ENCODE measurements at regions not wholly inside any gene's neighbourhood (a gene's known extent, or its start where the extent isn't known, plus 50 kb on each side); places are given as distances from the start of the nearest gene placed in this dataset.

DNA sequence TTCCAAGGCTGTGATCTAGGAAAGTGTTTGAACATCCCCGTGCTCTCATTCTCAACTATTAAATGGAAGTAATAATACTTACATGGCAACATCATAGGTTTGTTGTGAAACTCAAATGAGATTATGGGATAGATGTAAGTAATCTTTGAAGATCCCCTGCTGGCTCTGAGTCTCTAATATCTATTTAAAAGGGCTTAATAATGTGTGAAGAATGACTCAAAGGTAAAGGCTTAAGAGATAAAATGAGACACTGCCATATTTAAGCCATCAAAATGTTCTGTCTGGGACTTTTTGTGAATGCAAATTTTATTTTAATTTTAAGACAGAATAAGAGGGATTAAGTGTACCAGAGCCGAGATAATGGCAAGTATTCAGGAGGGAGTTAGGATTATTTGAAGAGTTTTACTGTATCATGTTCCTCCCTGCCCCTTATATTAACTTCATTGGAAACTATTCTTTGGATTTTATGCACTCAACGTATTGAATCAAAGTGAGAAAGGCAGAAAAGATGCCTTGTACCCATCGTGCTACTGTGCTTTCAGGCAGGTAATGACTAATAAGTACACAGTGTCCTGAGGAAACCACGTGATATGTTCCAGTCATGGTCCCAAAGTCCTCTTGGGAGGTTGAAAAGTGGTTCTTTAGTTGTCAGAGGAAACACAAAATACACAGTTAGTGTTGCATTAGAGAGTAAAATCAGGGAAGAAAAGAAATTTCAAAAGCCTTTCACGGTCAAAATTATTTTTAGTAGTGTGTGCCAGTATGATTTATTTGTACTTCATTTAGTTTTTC, 192.4 kb downstream of the RBM46 start:
- Histone ChIP-seq H3K9me1 (ENCODE audit: control insufficient read depth, insufficient read depth, low read length) (no peaks in the 10 kb centered on the region), H3K79me2 (ENCODE audit: control insufficient read depth, insufficient read depth, low read length) (no peaks in the 10 kb centered on the region), H2AFZ (ENCODE audit: low read depth, low read length) (no peak overlapping the region), H3K4me2 (ENCODE audit: insufficient read depth, low read length) (no peak overlapping the region), H3K4me3 (no peak overlapping the region), H3K36me3 (ENCODE audit: control insufficient read depth, insufficient read depth, low read length) (no peaks in the 10 kb centered on the region), H3K27ac (ENCODE audit: extremely low read depth, low read depth, low read length) (no peak overlapping the region), H3K9me3 (replicated peaks; ENCODE audit: control insufficient read depth, insufficient read depth, low read depth, low read length) (no peaks in the 10 kb centered on the region), H3K9ac (ENCODE audit: insufficient read depth in 1 of 2, low read depth in 2 of 2, low read length in 2 of 2) (no peak overlapping the region), H3K27me3 (ENCODE audit: control insufficient read depth in 2 of 2, insufficient read depth in 2 of 2, low read length in 2 of 2) (no peaks in the 10 kb centered on the region), H3K4me1 (replicated peaks in 1 of 2; ENCODE audit: control insufficient read depth in 2 of 2, insufficient read depth in 2 of 2, low read length in 2 of 2) (no peaks in the 10 kb centered on the region), H4K20me1 (replicated peaks; ENCODE audit: control insufficient read depth, insufficient read depth, low read length) (no peaks in the 10 kb centered on the region)
- in situ Hi-C loops (cut with MboI) = no loop called here
- ATAC-seq (no peak), FAIRE-seq (no peak), DNase-seq (ENCODE audit: extremely low read depth in 1 of 4, low spot score in 3 of 4) (no peak)
- TF ChIP-seq, protein P1, sequence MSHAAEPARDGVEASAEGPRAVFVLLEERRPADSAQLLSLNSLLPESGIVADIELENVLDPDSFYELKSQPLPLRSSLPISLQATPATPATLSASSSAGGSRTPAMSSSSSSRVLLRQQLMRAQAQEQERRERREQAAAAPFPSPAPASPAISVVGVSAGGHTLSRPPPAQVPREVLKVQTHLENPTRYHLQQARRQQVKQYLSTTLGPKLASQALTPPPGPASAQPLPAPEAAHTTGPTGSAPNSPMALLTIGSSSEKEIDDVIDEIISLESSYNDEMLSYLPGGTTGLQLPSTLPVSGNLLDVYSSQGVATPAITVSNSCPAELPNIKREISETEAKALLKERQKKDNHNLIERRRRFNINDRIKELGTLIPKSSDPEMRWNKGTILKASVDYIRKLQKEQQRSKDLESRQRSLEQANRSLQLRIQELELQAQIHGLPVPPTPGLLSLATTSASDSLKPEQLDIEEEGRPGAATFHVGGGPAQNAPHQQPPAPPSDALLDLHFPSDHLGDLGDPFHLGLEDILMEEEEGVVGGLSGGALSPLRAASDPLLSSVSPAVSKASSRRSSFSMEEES (CRISPR knock-in tag; IDR thresholded peaks at IDR 0.05) = peak; percentile 22
- TF ChIP-seq KDM2B (CRISPR knock-in tag; IDR thresholded peaks at IDR 0.05) = no peak
- intact Hi-C loops (cut with micrococcal nuclease) = no loop called here
- ChIA-PET CTCF (ENCODE audit: low intra/inter-chr PET ratio) (no interaction called here), POLR2A (interaction anchor here (0.7 kb wide), 1 partner anchor 174 kb away, joined by 3 read pairs; no protein-coding TSS in a partner anchor)
- WGBS (ENCODE audit: insufficient coverage, low coverage, missing lambda C conversion rate) = under 1% methylated on average over 6 of the region's 6 CpGs
- BruUV-seq (replicated peaks) = no TSS peak

DNA sequence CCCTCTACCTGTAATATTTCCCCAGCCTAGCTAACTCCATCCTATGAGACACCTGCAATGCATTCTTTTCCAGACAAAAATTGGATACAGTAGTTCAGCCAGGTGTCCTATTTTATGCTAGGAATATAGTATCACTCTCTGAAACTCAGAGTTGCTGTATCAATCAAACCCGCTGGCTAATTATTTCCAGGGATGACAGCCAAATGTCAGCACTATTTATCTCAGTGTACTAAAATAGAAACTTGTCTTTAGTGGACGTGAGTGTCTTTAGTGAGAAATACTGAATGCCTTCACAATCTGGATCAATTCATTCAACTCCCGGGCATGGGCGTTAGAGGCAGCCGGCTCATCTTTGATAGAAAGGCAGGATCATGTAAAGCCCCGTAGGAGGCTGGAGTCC, 196.2 kb downstream of the RBM46 start:
- intact Hi-C loops (cut with micrococcal nuclease) (no loop called here), in situ Hi-C loops (cut with MboI) (no loop called here)
- ChIA-PET CTCF (ENCODE audit: low intra/inter-chr PET ratio) (no interaction called here), POLR2A (no interaction called here)
- Histone ChIP-seq H3K27ac (ENCODE audit: extremely low read depth, low read depth, low read length) (no peak overlapping the region), H3K9me1 (ENCODE audit: control insufficient read depth, insufficient read depth, low read length) (no peaks in the 10 kb centered on the region), H3K4me2 (ENCODE audit: insufficient read depth, low read length) (no peak overlapping the region), H3K9ac (ENCODE audit: insufficient read depth in 1 of 2, low read depth in 2 of 2, low read length in 2 of 2) (no peak overlapping the region), H3K79me2 (ENCODE audit: control insufficient read depth, insufficient read depth, low read length) (no peaks in the 10 kb centered on the region), H3K4me3 (no peak overlapping the region), H4K20me1 (replicated peaks; ENCODE audit: control insufficient read depth, insufficient read depth, low read length) (no peaks in the 10 kb centered on the region), H3K4me1 (replicated peaks in 1 of 2; ENCODE audit: control insufficient read depth in 2 of 2, insufficient read depth in 2 of 2, low read length in 2 of 2) (no peaks in the 10 kb centered on the region), H2AFZ (ENCODE audit: low read depth, low read length) (no peak overlapping the region), H3K9me3 (replicated peaks; ENCODE audit: control insufficient read depth, insufficient read depth, low read depth, low read length) (no peaks in the 10 kb centered on the region), H3K27me3 (ENCODE audit: control insufficient read depth in 2 of 2, insufficient read depth in 2 of 2, low read length in 2 of 2) (no peaks in the 10 kb centered on the region), H3K36me3 (ENCODE audit: control insufficient read depth, insufficient read depth, low read length) (no peaks in the 10 kb centered on the region)
- WGBS (ENCODE audit: insufficient coverage, low coverage, missing lambda C conversion rate) = 0% methylated on average over 6 of the region's 6 CpGs
- BruUV-seq (replicated peaks) = no TSS peak
- ATAC-seq = no peak
- no peak for DNase-seq (ENCODE audit: extremely low read depth in 1 of 4, low spot score in 3 of 4)
- TF ChIP-seq HNRNPK (IDR thresholded peaks at IDR 0.05; ENCODE audit: low read depth, low read length, poor library complexity, severe bottlenecking) = no peak
- TF ChIP-seq NFIX (CRISPR knock-in tag; IDR thresholded peaks at IDR 0.05; ENCODE audit: low read depth) = no peak
- TF ChIP-seq, protein P2, sequence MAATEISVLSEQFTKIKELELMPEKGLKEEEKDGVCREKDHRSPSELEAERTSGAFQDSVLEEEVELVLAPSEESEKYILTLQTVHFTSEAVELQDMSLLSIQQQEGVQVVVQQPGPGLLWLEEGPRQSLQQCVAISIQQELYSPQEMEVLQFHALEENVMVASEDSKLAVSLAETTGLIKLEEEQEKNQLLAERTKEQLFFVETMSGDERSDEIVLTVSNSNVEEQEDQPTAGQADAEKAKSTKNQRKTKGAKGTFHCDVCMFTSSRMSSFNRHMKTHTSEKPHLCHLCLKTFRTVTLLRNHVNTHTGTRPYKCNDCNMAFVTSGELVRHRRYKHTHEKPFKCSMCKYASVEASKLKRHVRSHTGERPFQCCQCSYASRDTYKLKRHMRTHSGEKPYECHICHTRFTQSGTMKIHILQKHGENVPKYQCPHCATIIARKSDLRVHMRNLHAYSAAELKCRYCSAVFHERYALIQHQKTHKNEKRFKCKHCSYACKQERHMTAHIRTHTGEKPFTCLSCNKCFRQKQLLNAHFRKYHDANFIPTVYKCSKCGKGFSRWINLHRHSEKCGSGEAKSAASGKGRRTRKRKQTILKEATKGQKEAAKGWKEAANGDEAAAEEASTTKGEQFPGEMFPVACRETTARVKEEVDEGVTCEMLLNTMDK (IDR thresholded peaks at IDR 0.05; ENCODE audit: borderline replicate concordance, insufficient read depth, low read depth, low read length, poor library complexity, severe bottlenecking) = no peak
- TF ChIP-seq POLR2AphosphoS5 (IDR thresholded peaks at IDR 0.05; ENCODE audit: control insufficient read depth, insufficient read depth, low read depth, low read length) = no peak
- TF ChIP-seq BACH1 (tag; IDR thresholded peaks at IDR 0.05) = no peak
- no peak for TF ChIP-seq ARHGAP35 (IDR thresholded peaks at IDR 0.05; ENCODE audit: partially characterized antibody)
- FAIRE-seq = no peak

Measured in K562 (cell line).